Fibroblast of gingiva (primary cell): ENCODE measurements at regions not wholly inside any gene's neighbourhood (a gene's known extent, or its start where the extent isn't known, plus 50 kb on each side); places are given as distances from the start of the nearest gene placed in this dataset.
"Not testable (repeated sequence)": the region's sequence is repeated elsewhere in the genome, so short reads cannot be mapped to it uniquely, and the experiment has no call there.

Experiments
- DNase-seq: peaks from one replicate; pipeline ENCODE4 v3.0.0-alpha.2; 2011; ENCODE audit warnings: low read depth

- no peak for DNase-seq
Observed at GRCh38 chr2:75389271-75389670, 171.5 kb downstream of the EVA1A start.

DNA sequence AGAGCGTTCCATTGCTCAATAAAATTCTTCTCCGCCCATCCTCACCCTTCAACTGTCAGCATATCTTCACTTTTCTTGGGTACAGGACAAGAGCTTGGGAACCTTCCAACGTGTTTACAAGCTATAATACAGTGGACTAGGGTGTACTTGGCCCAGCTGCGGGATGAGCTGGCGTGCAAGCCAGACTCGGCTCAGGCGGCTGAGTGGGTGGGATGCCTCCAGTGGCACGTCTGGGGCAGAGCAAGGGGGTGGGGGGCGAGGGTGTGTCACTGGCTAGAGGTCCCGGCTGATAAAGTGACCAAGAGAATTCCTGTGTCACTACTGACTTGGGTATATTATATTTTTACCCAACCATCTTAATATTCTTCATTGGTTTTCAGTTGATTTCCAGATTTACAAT is 179.7 kb downstream of the EVA1A start:
- no peak for DNase-seq

DNA sequence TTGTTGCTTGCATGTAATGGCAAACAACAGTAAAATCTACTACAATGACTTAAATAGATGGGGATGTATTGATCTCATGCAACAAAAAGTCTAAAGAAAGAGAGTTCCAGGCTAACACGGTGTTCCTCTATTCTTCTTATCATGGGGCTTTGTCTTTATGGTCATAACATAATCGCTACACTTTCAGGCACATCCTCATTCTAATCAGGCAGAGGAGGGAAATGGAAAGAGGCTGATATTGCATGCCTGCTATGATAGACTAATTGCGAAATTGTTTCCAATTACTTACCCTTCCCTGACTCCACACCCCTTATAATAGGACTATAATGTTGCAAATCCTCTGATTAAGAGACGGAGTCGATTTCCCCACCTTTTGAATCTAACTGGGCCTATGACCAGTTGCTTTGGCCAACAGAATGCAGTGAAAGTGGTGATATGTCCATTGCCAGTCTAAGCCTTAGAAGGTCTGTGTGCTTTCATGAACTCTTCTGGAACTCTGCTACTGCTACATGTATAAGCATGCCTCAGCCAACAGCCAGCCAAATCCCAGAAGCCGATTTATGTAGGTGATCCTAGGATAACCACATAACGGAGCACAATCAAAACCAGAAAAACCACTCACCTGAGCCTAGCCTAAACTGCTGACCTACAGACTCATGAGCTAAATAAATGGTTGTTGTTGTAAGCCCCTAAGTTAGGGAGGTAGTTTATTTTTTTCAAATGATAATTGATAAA is 180.3 kb upstream of the TACR1 start:
- no peak for DNase-seq

GRCh38 chr2:75375646-75376582 is 176.6 kb upstream of the TACR1 start:
- peak; percentile 33 for DNase-seq

- DNase-seq, result not testable (repeated sequence)
Observed at GRCh38 chr2:75374414-75374957, 175.2 kb upstream of the TACR1 start.

- no peak for DNase-seq
Observed at GRCh38 chr2:75367401-75367800, 168.1 kb upstream of the TACR1 start.

DNA sequence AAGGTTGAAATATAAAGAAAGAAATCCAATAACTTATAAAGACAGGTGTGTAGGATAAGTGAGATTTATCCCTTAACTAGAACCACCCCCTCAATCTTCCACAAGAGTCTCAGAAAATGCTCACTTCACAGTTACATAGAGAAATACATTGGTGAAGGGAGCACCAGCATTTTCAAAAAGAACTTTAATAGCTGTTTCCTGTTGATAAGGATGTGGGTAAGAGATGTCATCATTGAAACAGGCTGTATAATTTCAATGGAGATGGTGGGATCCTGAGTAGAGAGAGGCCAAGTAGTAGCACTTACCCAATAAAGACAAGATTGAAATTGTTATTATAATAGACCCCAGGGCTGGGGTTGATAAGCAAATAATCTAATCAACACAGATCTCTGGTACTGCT is 162.2 kb upstream of the TACR1 start:
- no peak for DNase-seq

DNA sequence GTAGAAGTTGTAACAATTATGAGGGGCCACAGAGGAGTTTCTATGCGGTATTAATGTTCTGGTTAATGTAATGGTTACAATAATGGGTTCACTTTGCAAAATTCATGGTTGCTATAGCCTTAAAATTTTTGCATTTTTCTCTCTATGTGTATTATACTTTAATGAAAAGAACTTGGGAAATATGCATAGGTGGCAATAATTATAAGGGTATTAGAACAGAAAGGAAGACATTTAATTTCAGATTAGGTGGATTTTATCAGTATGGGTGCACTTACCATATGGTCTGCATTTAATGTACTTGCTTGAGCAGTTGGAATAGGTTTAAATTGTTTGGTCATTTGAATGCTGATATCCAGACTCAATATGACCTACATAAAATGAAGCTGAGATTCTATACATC is 161.6 kb upstream of the TACR1 start:
- no peak for DNase-seq

DNA sequence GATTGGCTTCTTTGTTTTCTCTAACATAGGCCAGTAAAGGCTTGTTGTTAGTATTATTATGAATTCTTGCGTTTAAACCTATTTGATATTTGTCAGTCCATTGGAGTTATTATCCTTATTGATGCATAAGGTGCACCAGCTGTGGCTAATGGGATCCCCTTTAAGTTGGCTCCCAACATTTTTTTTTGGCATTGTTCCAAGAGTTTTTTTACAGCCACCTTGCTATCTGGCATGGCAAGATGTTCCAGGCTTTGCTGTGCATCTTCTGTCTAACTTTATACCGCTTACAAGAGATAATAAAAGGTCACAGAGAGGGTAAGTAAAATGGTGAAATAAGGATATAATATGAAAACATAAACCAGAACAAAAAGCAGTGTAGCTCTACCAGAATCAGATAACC is 157.5 kb upstream of the TACR1 start:
- no peak for DNase-seq

DNA sequence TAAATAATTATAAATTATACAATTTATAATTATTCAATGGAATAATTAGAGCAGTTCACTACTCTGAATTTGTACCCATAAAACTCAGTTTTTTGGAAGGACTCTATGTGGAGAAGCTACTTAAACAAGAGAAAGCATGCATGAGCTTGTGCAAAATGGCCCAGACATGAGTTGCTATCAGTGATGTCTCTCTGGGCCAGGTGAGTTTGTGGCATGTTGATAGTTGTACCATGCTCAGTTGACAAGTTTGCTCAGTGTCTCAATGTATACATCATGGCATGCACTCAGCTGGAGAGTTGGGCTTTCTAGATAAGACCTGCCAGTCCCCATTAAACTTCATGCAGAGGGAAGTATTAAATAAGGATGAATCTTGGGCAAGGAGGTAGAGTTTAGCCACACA is 153.8 kb upstream of the TACR1 start:
- DNase-seq, result no peak

DNA sequence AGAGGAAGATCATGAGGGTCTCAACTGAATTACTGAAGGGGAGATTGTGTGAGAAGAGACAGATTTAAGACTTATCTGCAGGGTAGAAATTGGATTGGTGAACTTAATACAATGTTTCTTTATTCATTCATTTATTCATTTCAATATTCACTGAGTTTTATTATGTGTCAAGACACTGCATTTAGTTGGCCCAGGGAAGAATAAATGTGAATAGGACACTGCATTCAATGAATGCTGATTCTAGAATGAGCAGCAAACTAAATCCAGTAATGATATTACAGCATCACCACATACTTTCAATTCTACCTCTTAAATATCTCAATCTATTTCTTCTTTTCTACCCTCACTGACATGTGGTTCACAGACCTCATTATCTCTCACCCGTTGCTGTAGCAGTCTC is 149.0 kb upstream of the TACR1 start:
- DNase-seq, result no peak

- no peak for DNase-seq
Observed at GRCh38 chr2:75344146-75344545, 144.8 kb upstream of the TACR1 start.

GRCh38 chr2:75342504-75343175 is 143.3 kb upstream of the TACR1 start:
- DNase-seq, result no peak

DNA sequence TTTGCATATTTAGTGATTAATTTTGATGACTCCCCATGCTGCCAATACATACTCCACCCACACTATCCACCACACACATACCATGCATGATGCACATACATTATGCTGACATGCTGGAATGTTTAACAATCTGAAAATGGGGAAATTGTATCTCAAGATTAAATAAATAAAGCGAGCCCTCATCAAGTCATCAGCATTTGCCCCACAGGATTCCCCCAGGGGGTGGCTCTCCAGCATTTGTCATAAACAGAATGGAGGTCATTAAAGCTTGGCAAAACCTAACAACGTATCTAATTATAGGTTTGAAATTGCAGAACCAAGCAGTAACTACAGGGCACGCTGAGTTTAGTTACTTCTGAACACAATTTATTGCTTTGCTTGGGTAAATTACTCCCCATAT is 141.2 kb upstream of the TACR1 start:
- DNase-seq, result peak; percentile 64

DNA sequence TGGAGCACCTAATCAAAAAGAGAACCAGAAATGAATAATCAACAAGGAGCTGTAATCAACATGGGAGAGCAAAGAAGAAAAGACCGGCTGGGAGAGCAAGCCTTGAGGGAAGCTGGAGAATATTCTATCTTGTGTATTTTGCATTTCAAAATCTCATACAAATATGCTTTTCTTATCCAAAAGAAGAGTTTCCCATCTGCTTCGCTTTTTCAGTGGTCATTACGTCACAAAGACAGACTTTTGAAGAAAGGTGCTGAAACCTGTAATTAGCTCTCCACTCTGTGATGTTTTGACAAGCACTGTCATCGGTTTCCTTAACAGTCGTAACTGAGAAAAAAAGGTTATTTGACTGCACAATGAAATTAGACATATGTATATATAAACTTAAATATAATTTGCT is 139.1 kb upstream of the TACR1 start:
- DNase-seq, result no peak

DNA sequence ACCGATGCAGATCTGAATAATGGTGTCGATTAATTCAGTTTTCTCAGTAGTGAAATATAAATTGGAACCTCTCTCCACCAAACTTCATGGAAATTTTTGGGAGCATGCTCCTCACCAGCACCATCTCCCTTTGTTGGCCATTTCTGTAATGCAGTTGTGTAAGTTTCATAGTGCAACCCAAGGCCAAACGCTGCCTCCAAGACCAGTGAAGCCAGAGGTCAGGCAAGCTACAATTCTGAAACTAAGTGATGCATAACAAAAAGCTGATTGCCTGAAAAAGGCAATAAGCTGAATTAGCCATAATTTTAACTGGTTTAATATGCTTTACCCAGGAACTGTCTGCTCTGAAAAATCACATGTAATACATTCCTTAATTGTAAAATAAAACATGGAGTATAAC is 138.3 kb upstream of the TACR1 start:
- DNase-seq, result no peak

GRCh38 chr2:75337016-75337415 is 137.7 kb upstream of the TACR1 start:
- no peak for DNase-seq

- DNase-seq, result no peak
Observed at GRCh38 chr2:75336451-75336850, 137.1 kb upstream of the TACR1 start.

GRCh38 chr2:75334076-75334475 is 134.8 kb upstream of the TACR1 start:
- no peak for DNase-seq

- no peak for DNase-seq
Observed at GRCh38 chr2:75333646-75334045, 134.3 kb upstream of the TACR1 start.

DNA sequence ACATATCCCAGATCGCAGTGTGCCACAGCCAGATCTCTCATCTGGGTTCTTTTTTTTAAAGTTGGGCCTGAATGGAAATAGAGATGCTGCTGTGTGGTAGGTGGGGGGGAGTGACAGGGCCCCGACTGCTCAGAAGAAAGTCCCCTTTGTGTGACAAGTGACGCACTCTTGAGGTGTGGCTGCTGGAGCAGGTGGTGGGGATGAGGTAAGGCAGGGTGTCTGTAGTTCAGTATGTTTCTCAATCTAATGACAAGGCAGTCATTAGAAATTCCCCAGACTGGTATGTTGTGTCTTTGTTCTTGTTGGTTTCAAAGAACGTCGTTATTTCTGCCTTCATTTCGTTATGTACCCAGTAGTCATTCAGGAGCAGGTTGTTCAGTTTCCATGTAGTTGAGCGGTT is 128.8 kb upstream of the TACR1 start:
- DNase-seq, result no peak

DNA sequence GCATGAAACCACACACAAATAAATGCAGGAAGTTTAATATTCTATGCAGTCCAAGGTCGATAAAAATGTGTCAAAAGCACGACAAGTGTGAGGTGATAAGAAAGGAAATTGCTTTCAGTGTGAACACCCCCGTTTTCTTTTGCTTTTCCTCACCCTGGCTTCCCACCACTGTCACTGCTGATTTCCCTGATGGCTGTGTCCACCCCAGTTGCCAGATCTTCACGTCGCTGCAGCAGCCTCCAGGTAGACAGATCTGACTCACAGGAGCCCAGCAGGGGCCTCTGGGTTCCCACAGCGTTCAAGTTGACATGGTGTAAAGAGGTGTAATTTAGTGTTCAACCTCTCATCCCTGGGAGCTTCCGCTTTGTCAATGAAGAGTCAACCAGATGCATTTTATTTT is 128.0 kb upstream of the TACR1 start:
- DNase-seq, result no peak

GRCh38 chr2:75326645-75327044 is 127.3 kb upstream of the TACR1 start:
- no peak for DNase-seq
